Lower lobe of right lung (tissue), 2 donors: ENCODE measurements at regions not wholly inside any gene's neighbourhood (a gene's known extent, or its start where the extent isn't known, plus 50 kb on each side); places are given as distances from the start of the nearest gene placed in this dataset.

Experiments used
- ATAC-seq, 2 donors: fragments of 200-7000 bp; cut with Tn5 transposase; one replicate each; pipeline ENCODE4 v1.9.1; 2020 to 2022; ENCODE audit warnings: mild to moderate bottlenecking in 2 of 2, moderate library complexity in 2 of 2
- DNase-seq: peaks from one replicate; pipeline ENCODE4 v3.0.0-alpha.2; 2020
- H3K27ac ChIP-seq: fragments of 200-600 bp; one replicate; pipeline ENCODE4 v1.8.0; 2022
- H3K27me3 ChIP-seq: fragments of 200-600 bp; one replicate; pipeline ENCODE4 v1.8.0; 2022; ENCODE audit warnings: low read depth
- H3K36me3 ChIP-seq: fragments of 200-600 bp; one replicate; pipeline ENCODE4 v1.8.0; 2022; ENCODE audit warnings: mild to moderate bottlenecking
- H3K4me1 ChIP-seq: fragments of 200-600 bp; one replicate; pipeline ENCODE4 v1.8.0; 2022
- H3K4me3 ChIP-seq: fragments of 200-600 bp; one replicate; pipeline ENCODE4 v1.8.0; 2022; ENCODE audit warnings: mild to moderate bottlenecking
- H3K9me3 ChIP-seq: fragments of 200-600 bp; one replicate; pipeline ENCODE4 v1.8.0; 2022
- CTCF ChIP-seq: fragments of 200-600 bp; IDR thresholded peaks from one replicate; pipeline ENCODE4 v1.8.0; 2022; ENCODE audit warnings: antibody characterized with exemption, mild to moderate bottlenecking
- intact Hi-C: fragments of 100-400 bp; cut with DNase I; formaldehyde crosslinking; loops from one replicate; pipeline ENCODE4 v1.11.0; 2022
- donor health status: DM: no; HTN: yes; CAD: no; lungs with severe emphysema.

GRCh38 chr13:79907527-79907926 lies 426.6 kb downstream of the NDFIP2 start:
- ATAC-seq (no peak), DNase-seq (no peak)
- Histone ChIP-seq H3K4me1 (no peaks in the 10 kb centered on the region), H3K27ac (no peak overlapping the region), H3K4me3 (no peak overlapping the region), H3K9me3 (no peaks in the 10 kb centered on the region), H3K27me3 (no peaks in the 10 kb centered on the region), H3K36me3 (no peaks in the 10 kb centered on the region)
- intact Hi-C loops, result no loop called here
- TF ChIP-seq CTCF, result no peak

GRCh38 chr13:79906345-79906744 lies 425.4 kb downstream of the NDFIP2 start:
- Histone ChIP-seq H3K4me1 (no peaks in the 10 kb centered on the region), H3K4me3 (no peak overlapping the region), H3K9me3 (no peaks in the 10 kb centered on the region), H3K27ac (no peak overlapping the region), H3K36me3 (no peaks in the 10 kb centered on the region), H3K27me3 (no peaks in the 10 kb centered on the region)
- intact Hi-C loops, result no loop called here
- ATAC-seq, result no peak
- TF ChIP-seq CTCF, result no peak
- no peak for DNase-seq

GRCh38 chr13:79905018-79905417 lies 424.1 kb downstream of the NDFIP2 start:
- no peak for TF ChIP-seq CTCF
- H3K9me3 ChIP-seq, result no peaks in the 10 kb centered on the region
- H3K4me1 ChIP-seq, result no peaks in the 10 kb centered on the region
- ATAC-seq (no peak), DNase-seq (no peak)
- H3K27ac ChIP-seq, result no peak overlapping the region
- intact Hi-C loops, result no loop called here
- H3K27me3 ChIP-seq, result no peaks in the 10 kb centered on the region
- no peaks in the 10 kb centered on the region for H3K36me3 ChIP-seq
- H3K4me3 ChIP-seq, result no peak overlapping the region

- intact Hi-C loops, result no loop called here
- Histone ChIP-seq H3K4me3 (no peak overlapping the region), H3K36me3 (no peaks in the 10 kb centered on the region), H3K4me1 (no peaks in the 10 kb centered on the region), H3K27me3 (no peaks in the 10 kb centered on the region), H3K9me3 (no peaks in the 10 kb centered on the region), H3K27ac (no peak overlapping the region)
- no peak for TF ChIP-seq CTCF
- ATAC-seq, result no peak
- no peak for DNase-seq
Observed at GRCh38 chr13:79904581-79904980, 423.6 kb downstream of the NDFIP2 start.

- ATAC-seq (no peak), DNase-seq (no peak)
- Histone ChIP-seq H3K4me1 (no peaks in the 10 kb centered on the region), H3K9me3 (no peaks in the 10 kb centered on the region), H3K27ac (no peak overlapping the region), H3K36me3 (no peaks in the 10 kb centered on the region), H3K4me3 (no peak overlapping the region), H3K27me3 (no peaks in the 10 kb centered on the region)
- TF ChIP-seq CTCF, result no peak
- intact Hi-C loops, result no loop called here
Observed at GRCh38 chr13:79901336-79901735, 420.4 kb downstream of the NDFIP2 start.

- Histone ChIP-seq H3K36me3 (no peaks in the 10 kb centered on the region), H3K27ac (no peak overlapping the region), H3K4me1 (no peaks in the 10 kb centered on the region), H3K27me3 (no peaks in the 10 kb centered on the region), H3K9me3 (no peaks in the 10 kb centered on the region), H3K4me3 (no peak overlapping the region)
- TF ChIP-seq CTCF, result no peak
- DNase-seq (no peak), ATAC-seq (no peak)
- intact Hi-C loops, result no loop called here
Observed at GRCh38 chr13:79900356-79900755, 419.4 kb downstream of the NDFIP2 start.
